Liver (tissue), 3 donors: ENCODE measurements at regions not wholly inside any gene's neighbourhood (a gene's known extent, or its start where the extent isn't known, plus 50 kb on each side); places are given as distances from the start of the nearest gene placed in this dataset.

Experiments used
- ATF3 ChIP-seq: IDR thresholded peaks from 2 replicates; pipeline ENCODE4 v1.6.1; 2016; ENCODE audit warnings: antibody characterized with exemption
- CTCF ChIP-seq: fragments of 150-350 bp; IDR thresholded peaks from 2 replicates; pipeline ENCODE4 v1.5.1; 2017; ENCODE audit warnings: improper control_type of control experiment, low read depth, low read length; ENCODE audit not compliant: missing input control
- EGR1 ChIP-seq, 2 donors: IDR thresholded peaks; 2 replicates each; pipeline ENCODE4 v1.6.1; 2016 to 2018; ENCODE audit warnings: antibody characterized with exemption in 2 of 2, low read depth in 2 of 2
- MAX ChIP-seq: IDR thresholded peaks from 2 replicates; pipeline ENCODE4 v1.6.1; 2016; ENCODE audit warnings: antibody characterized with exemption
- NR2F2 ChIP-seq: IDR thresholded peaks from 2 replicates; pipeline ENCODE4 v1.6.1; 2016; ENCODE audit warnings: antibody characterized with exemption
- SP1 ChIP-seq: IDR thresholded peaks from 2 replicates; pipeline ENCODE4 v1.6.1; 2018; ENCODE audit warnings: antibody characterized with exemption, mild to moderate bottlenecking
- TAF1 ChIP-seq: conservative IDR thresholded peaks from 2 replicates; pipeline ENCODE4 v1.6.1; 2016; ENCODE audit warnings: antibody characterized with exemption, mild to moderate bottlenecking
- YY1 ChIP-seq: IDR thresholded peaks from 2 replicates; pipeline ENCODE4 v1.6.1; 2016; ENCODE audit warnings: antibody characterized with exemption, mild to moderate bottlenecking
- ZBTB33 ChIP-seq: IDR thresholded peaks from 2 replicates; pipeline ENCODE4 v1.6.1; 2016; ENCODE audit warnings: antibody characterized with exemption
- donor health status: healthy.
- donor health status: healthy.

- TF ChIP-seq CTCF, result no peak
- TF ChIP-seq EGR1 (IDR thresholded peaks at IDR 0.05; ENCODE audit: low read depth in 2 of 2), result no peak
- TF ChIP-seq TAF1, result no peak
- TF ChIP-seq YY1, result no peak
- no peak for TF ChIP-seq ZBTB33
- no peak for TF ChIP-seq ATF3
- TF ChIP-seq SP1, result no peak
- TF ChIP-seq MAX, result no peak
- no peak for TF ChIP-seq NR2F2
These were observed 109.1 kb downstream of the NEDD1 start for GRCh38 chr12:97016163-97016562.
